ENCODE measurements at regions not wholly inside any gene's neighbourhood (a gene's known extent, or its start where the extent isn't known, plus 50 kb on each side); places are given as distances from the start of the nearest gene placed in this dataset.

- TF ChIP-seq CTCF (conservative IDR thresholded peaks at IDR 0.05; ENCODE audit: low read length) (no peak), EZH2phosphoT487 (IDR thresholded peaks at IDR 0.05; ENCODE audit: borderline replicate concordance) (no peak)
Observed at GRCh38 chrX:28188526-28188925, 207.3 kb upstream of the DCAF8L1 start.
